HG03139 (cell line): ENCODE measurements at regions not wholly inside any gene's neighbourhood (a gene's known extent, or its start where the extent isn't known, plus 50 kb on each side); places are given as distances from the start of the nearest gene placed in this dataset.

Experiments
- ATAC-seq: cut with Tn5 transposase; IDR thresholded peaks from one replicate; pipeline ENCODE4 v1.9.1; 2021; ENCODE audit not compliant: unreplicated experiment

- no peak for ATAC-seq
These were observed 1082.3 kb upstream of the ADGRL3 start for GRCh38 chr4:60117726-60118323.

GRCh38 chr4:60122820-60123219 is 1077.3 kb upstream of the ADGRL3 start:
- no peak for ATAC-seq

GRCh38 chr4:60128888-60129287 is 1071.2 kb upstream of the ADGRL3 start:
- no peak for ATAC-seq

- no peak for ATAC-seq
These were observed 1070.4 kb upstream of the ADGRL3 start for GRCh38 chr4:60129740-60130139.

DNA sequence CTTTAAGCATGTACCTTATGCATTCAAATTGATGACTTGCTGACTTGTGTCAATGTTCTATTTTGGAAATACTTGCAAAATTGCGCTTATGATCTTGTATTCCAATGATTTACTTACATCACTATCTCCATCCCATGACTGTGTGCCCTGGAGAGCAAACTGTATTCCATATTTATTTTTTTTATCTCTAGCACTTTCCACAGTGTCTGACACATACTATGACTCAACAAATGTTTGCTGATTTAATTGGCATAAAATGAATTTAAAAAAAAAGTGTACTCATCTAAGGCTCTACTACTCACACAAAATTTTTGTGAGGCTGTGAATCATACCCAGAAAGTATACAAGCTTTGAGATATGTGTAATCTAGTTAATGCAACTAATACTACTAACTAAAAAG is 1066.8 kb upstream of the ADGRL3 start:
- ATAC-seq: no peak

DNA sequence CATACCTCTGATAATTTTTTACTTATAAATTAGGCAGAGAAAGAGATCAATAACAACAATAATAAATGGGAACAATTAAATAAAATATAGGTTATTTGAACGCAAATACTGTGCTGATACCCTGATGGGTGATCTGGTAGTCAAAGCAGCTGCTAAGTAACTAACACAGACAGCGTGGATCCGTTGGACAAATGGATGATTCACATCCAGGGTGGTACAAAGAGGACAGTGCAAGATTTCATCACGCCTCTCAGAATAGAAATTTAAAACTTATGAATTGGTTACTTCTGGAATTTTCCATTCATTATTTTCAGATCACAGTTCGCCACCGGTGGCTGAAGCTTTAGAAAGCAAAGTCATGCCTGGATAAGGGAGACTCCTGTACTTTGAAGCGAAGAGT is 1066.0 kb upstream of the ADGRL3 start:
- no peak for ATAC-seq

DNA sequence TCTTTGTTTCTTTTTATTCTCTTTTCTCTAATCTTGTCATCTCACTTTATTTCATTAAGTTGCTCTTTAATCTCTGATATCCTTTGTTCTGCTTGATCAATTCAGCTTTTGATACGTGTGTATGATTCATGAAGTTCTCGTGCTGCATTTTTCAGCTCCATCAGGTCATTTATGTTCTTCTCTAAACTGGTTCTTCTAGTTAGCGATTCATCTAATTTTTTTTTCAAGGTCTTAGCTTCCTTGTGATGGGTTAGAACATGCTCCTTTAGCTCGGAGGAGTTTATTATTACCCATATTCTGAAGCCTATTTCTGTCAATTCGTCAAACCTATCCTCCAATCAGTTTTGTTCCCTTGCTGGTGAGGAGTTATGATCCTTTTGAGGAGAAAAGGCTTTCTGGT is 1045.0 kb upstream of the ADGRL3 start:
- no peak for ATAC-seq

DNA sequence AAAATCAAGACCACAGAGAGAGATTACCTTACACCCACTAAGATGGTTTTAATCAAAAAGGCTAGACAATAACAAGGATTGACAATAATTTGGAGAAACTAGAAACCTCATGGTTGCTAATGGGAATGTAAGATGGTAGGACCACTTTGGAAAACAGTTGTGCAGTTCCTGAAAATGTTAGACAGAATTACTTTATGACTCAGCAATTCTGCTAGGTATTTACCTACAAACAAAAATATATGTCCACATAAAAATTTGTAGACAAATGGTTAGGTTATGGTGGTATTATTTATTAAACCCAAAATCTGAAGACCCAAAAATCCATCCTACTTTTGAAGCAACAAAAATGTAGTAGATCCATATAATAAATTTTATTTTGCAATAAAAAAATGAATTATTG is 1027.0 kb upstream of the ADGRL3 start:
- ATAC-seq: no peak

DNA sequence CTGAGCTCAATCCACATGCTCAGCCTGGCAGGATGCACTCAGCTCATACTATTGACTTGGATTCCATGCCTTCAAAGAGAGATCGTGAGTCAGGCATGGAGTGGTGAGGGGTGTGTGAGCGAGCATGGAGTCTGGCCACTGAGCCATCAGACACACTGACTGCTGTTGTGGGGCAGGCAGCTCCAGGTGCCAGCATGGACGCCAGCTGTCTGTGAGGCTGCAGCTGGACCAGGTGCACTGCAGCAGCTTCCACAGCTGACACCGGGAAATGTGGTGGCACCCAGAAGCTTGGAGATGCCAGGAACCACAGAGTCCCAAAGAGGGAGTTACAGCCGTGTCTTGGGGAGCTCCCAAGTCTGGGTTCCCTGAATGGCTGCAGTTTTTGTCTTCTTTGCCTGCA is 1026.4 kb upstream of the ADGRL3 start:
- no peak for ATAC-seq

DNA sequence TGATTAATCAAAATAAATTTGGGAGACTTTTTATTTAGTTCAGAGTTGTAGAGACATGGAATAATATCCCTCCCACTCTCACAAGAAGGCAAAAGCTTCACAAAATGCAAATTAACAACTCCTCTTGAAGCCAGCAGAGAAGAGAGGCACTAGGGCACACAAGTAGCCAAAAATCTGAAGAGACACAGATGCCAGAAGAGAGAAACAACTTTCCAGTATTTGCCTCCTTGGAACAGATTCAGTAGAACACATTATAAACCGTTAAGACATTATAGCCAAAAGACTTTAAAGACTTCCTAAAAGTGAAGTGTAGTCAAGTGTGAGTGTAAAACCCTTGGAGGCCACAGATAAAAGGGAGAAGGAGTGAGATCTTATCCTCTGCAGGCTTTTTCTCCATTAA is 1024.9 kb upstream of the ADGRL3 start:
- no peak for ATAC-seq

GRCh38 chr4:60187428-60187827 is 1012.7 kb upstream of the ADGRL3 start:
- ATAC-seq: no peak

DNA sequence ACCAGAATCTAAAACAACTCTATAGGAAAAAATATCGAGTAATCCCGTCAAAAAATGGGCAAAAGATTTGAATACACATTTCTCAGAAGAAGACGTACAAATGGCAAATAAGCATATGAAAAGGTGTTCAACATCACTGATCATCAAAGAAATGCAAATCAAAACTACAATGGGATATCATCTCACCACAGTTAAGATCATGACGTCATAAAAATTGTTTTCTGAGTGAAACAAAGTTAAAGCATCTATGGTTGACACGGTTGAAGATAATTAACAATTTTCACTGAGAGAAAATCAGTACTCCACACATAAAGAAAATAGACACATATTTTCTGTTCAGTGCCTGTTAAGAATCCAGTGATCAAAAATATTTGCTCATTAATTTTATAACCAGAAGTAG is 1010.8 kb upstream of the ADGRL3 start:
- no peak for ATAC-seq

GRCh38 chr4:60194214-60194613 is 1005.9 kb upstream of the ADGRL3 start:
- no peak for ATAC-seq

- no peak for ATAC-seq
These were observed 1004.9 kb upstream of the ADGRL3 start for GRCh38 chr4:60195256-60195655.

- no peak for ATAC-seq
These were observed 999.0 kb upstream of the ADGRL3 start for GRCh38 chr4:60201052-60201673.

GRCh38 chr4:60209588-60209987 is 990.5 kb upstream of the ADGRL3 start:
- no peak for ATAC-seq

DNA sequence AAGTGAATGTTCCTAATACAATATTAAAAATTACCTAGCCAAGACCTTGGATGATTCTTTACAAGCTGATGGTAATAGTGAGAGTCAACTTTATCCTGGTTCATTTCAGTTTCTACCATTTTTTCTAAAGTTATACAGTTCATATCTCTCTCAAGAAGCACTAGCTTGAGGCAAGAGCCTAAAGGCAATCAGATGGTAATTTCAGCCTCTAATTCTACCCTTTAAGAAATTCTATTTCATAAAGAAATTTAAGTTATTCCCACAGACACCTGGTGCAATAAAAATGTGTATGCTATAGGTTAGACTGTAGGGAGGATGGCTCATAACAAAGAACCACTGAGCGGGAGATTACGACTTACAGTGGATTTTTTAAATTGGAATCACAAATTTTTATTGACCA is 984.2 kb upstream of the ADGRL3 start:
- ATAC-seq: no peak

DNA sequence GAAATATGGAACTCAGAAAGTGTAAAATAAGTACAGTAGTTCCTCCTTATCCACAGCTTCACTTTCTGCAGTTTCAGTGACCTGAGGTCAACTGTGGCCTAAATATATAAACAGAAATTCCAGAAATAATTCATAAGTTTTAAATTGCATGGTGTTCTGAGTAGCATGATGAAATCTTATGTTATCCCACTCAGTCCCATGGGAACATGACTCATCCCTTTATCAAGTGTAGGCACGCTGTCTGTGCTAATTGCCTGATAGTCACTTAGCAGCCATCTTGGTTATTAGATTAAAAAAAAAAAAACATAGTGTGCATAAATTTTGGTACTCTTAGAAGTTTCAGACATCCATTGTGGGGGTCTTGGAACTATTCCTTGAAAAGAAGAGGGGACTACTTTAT is 983.4 kb upstream of the ADGRL3 start:
- ATAC-seq: no peak

DNA sequence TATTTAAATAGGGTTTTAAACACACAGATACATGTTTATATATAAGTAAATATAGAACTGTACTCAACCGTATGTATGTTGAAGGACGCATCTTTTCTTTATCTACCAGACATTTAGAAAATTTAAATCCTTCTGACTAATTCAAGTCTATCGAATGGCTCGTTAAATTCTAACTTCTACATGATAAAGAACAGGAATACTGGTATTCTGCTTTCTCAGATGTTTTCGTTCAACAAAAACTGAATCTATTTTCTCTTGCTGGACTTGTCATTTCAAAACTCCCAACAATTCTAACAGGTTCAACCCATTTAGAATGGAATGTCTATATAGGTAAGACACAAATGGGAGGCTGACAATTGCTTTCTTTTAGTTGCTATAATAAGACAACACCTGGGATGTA is 978.3 kb upstream of the ADGRL3 start:
- no peak for ATAC-seq

DNA sequence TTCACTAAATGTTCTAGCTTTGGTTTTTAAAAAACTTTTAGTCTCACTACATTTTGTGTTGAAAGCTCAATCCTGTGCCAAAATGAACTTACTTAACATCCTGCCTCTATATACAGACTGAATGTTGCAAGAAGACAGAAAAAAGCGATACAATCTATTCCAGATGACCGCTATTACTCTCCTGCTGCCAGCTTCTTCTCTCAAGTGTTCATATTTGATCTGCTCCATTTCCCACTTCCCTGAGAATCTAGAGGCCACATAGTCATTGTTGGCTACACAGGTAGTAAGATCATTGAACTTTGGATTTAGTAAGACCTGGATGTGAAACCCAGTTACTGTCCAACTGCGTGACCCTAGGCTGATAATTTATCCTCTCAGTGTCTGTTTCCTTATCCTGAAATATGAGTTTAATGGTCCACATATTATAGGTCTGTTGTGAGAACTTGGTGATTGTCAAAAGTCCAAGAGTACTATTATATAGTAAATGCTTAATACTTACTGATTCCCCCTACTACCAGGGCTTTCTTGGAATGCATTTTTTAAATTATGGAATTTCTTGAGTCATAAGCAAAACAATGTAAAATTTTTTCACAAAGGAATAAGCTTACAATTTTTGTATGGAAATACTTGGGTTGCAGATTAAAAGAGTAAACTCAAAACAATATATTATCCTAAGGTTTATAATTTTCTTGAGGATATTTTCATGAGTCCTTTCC is 976.8 kb upstream of the ADGRL3 start:
- no peak for ATAC-seq

GRCh38 chr4:60241866-60242265 is 958.3 kb upstream of the ADGRL3 start:
- no peak for ATAC-seq

- ATAC-seq: no peak
These were observed 950.3 kb upstream of the ADGRL3 start for GRCh38 chr4:60249784-60250183.

- no peak for ATAC-seq
These were observed 949.5 kb upstream of the ADGRL3 start for GRCh38 chr4:60250657-60251056.
